ENCODE measurements at regions not wholly inside any gene's neighbourhood (a gene's known extent, or its start where the extent isn't known, plus 50 kb on each side); places are given as distances from the start of the nearest gene placed in this dataset.

GRCh38 chr7:24018331-24018730 lies 265.7 kb upstream of the NPY start:
- TF ChIP-seq, protein P1, sequence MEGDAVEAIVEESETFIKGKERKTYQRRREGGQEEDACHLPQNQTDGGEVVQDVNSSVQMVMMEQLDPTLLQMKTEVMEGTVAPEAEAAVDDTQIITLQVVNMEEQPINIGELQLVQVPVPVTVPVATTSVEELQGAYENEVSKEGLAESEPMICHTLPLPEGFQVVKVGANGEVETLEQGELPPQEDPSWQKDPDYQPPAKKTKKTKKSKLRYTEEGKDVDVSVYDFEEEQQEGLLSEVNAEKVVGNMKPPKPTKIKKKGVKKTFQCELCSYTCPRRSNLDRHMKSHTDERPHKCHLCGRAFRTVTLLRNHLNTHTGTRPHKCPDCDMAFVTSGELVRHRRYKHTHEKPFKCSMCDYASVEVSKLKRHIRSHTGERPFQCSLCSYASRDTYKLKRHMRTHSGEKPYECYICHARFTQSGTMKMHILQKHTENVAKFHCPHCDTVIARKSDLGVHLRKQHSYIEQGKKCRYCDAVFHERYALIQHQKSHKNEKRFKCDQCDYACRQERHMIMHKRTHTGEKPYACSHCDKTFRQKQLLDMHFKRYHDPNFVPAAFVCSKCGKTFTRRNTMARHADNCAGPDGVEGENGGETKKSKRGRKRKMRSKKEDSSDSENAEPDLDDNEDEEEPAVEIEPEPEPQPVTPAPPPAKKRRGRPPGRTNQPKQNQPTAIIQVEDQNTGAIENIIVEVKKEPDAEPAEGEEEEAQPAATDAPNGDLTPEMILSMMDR (conservative IDR thresholded peaks at IDR 0.05; ENCODE audit: low read depth), result no peak
- DNase-seq (ENCODE audit: low spot score), result no peak
- ChIA-PET CTCF (no interaction called here), POLR2A (ENCODE audit: low non-redundant PET) (no interaction called here)
- no peak overlapping the region for H3K27ac ChIP-seq

DNA sequence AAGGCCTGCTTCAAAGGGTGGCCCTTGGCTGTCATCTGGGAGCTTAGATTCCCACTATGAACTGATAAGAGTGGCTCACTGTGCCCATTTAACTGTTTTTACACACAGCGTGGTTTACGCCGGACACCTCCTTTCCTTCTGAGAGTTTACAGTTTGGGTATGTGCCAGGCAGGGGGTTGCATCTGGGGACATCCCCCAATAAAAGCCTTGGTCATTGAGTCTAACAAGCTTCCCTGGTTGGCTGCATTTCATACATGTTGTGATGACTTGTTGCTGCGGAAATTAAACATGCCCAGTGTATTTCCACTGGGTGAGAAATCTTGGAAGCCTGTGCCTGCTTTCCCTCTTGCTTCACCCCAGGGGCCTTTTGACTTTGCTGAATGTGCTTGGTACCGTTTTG lies 264.1 kb upstream of the NPY start:
- CTCF ChIA-PET, result no interaction called here
- POLR2A ChIA-PET (ENCODE audit: low non-redundant PET), result no interaction called here
- TF ChIP-seq, protein P1 (conservative IDR thresholded peaks at IDR 0.05; ENCODE audit: low read depth), result no peak
- DNase-seq (ENCODE audit: low spot score), result no peak
- H3K27ac ChIP-seq, result no peak overlapping the region

GRCh38 chr7:24024276-24025068 lies 259.5 kb upstream of the NPY start:
- TF ChIP-seq, protein P1 (conservative IDR thresholded peaks at IDR 0.05; ENCODE audit: low read depth), result no peak
- POLR2A ChIA-PET (ENCODE audit: low non-redundant PET), result no interaction called here
- CTCF ChIA-PET, result no interaction called here
- DNase-seq (ENCODE audit: low spot score), result no peak
- no peak overlapping the region for H3K27ac ChIP-seq

GRCh38 chr7:24025094-24025493 lies 258.9 kb upstream of the NPY start:
- TF ChIP-seq, protein P1 (conservative IDR thresholded peaks at IDR 0.05; ENCODE audit: low read depth), result no peak
- ChIA-PET CTCF (no interaction called here), POLR2A (ENCODE audit: low non-redundant PET) (no interaction called here)
- no peak for DNase-seq (ENCODE audit: low spot score)
- no peak overlapping the region for H3K27ac ChIP-seq

DNA sequence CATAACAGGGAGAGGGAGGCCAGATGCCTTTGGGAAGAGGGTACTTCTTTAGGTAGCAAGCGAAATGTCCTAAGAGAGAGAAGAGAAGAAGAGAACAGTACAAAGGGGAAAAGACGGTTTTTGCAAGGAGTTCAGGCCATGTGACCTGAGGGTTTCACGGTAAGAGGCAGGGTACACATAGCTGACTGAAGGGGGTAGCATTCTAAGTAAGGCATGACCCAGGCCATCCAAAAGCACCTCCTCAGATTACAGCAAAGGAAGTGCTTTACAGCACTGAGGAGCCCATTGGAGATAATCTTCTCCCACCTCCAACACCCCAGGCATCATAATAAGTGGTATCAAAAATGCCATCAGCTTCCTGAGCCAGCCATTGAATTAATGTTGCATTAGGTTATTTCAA lies 258.2 kb upstream of the NPY start:
- CTCF ChIA-PET, result no interaction called here

DNA sequence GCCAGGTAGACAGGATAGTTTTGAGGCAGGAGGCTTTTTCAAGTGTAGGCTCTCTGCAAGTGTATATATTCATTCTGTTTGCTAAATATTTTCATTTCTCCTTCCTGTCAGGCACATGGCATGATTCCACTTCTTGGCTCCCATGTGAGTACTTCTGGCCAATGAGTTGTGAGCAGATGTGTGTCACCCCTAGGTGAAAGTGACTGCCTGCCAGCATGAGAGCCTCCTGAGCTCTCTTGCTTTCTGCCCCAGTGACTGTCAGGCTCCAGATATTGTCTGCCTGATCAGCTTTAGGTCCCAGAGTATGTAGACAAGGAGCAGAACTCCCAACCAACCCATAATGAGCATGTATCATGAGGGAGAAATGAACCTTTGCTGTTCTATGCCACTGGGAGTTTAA lies 257.6 kb upstream of the NPY start:
- ChIA-PET POLR2A (ENCODE audit: low non-redundant PET) (no interaction called here), CTCF (no interaction called here)
- no peak overlapping the region for H3K27ac ChIP-seq
- DNase-seq (ENCODE audit: low spot score), result no peak
- TF ChIP-seq, protein P1 (conservative IDR thresholded peaks at IDR 0.05; ENCODE audit: low read depth), result no peak

More for the DNA sequence above, 258.2 kb upstream of the NPY start:
- POLR2A ChIA-PET (ENCODE audit: low non-redundant PET), result no interaction called here
- TF ChIP-seq, protein P1 (conservative IDR thresholded peaks at IDR 0.05; ENCODE audit: low read depth), result no peak
- DNase-seq (ENCODE audit: low spot score), result no peak
- no peak overlapping the region for H3K27ac ChIP-seq
